Mesenchymal stem cell (in vitro differentiated cells and primary cell): ENCODE measurements at regions not wholly inside any gene's neighbourhood (a gene's known extent, or its start where the extent isn't known, plus 50 kb on each side); places are given as distances from the start of the nearest gene placed in this dataset.

ENCODE experiments used
- DNase-seq: peaks from one replicate; pipeline ENCODE4 v3.0.0-alpha.2; 2013
- H2AFZ ChIP-seq: one replicate; pipeline ENCODE4 v1.6.1; 2013; ENCODE audit warnings: low read depth, mild to moderate bottlenecking, control low read depth, inconsistent platforms, low read length, moderate library complexity
- H2AK5ac ChIP-seq: 2 replicates; pipeline ENCODE4 v1.6.1; 2013; ENCODE audit warnings: low read length, moderate library complexity, mild to moderate bottlenecking, inconsistent platforms; ENCODE audit not compliant: severe bottlenecking
- H2BK120ac ChIP-seq: one replicate; pipeline ENCODE4 v1.6.1; 2013; ENCODE audit warnings: low read depth, mild to moderate bottlenecking, inconsistent platforms, low read length, moderate library complexity
- H2BK12ac ChIP-seq, 2 experiments: one replicate each; pipeline ENCODE4 v1.6.1; 2013; ENCODE audit warnings: inconsistent platforms in 2 of 2, low read length in 2 of 2, mild to moderate bottlenecking in 2 of 2, moderate library complexity in 2 of 2, control low read depth in 1 of 2
- H2BK15ac ChIP-seq: one replicate; pipeline ENCODE4 v1.6.1; 2013; ENCODE audit warnings: mild to moderate bottlenecking, low read depth, inconsistent platforms; ENCODE audit not compliant: poor library complexity, severe bottlenecking
- H2BK5ac ChIP-seq: 2 replicates; pipeline ENCODE4 v1.6.1; 2013; ENCODE audit warnings: low read depth, mild to moderate bottlenecking, low read length, control low read depth, inconsistent platforms; ENCODE audit not compliant: poor library complexity, severe bottlenecking
- H3K14ac ChIP-seq, 2 experiments: one replicate each; pipeline ENCODE4 v1.6.1; 2013; ENCODE audit warnings: inconsistent platforms in 2 of 2, low read length in 2 of 2, control low read depth in 1 of 2, mild to moderate bottlenecking in 1 of 2, moderate library complexity in 1 of 2
- H3K18ac ChIP-seq, 2 experiments: one replicate each; pipeline ENCODE4 v1.6.1; 2013; ENCODE audit warnings: inconsistent platforms in 2 of 2, low read length in 2 of 2, control low read depth in 1 of 2, low read depth in 1 of 2, mild to moderate bottlenecking in 1 of 2
- H3K23ac ChIP-seq, 2 experiments: one replicate each; pipeline ENCODE4 v1.6.1; 2013; ENCODE audit warnings: inconsistent platforms in 2 of 2, low read length in 2 of 2, mild to moderate bottlenecking in 2 of 2, moderate library complexity in 2 of 2, control low read depth in 1 of 2
- H3K27ac ChIP-seq: 2 replicates; pipeline ENCODE4 v1.5.1; 2013; ENCODE audit warnings: mild to moderate bottlenecking, moderate library complexity, low read length, control low read depth, inconsistent platforms; ENCODE audit not compliant: poor library complexity, severe bottlenecking
- H3K27me3 ChIP-seq, 2 experiments: 2 replicates each; pipeline versions ENCODE4 v1.6.1 to v1.7.0; 2013; ENCODE audit warnings: low read length in 2 of 2, mild to moderate bottlenecking in 2 of 2, moderate library complexity in 2 of 2, control low read depth in 1 of 2, inconsistent platforms in 1 of 2; ENCODE audit not compliant: control insufficient read depth in 1 of 2, insufficient read depth in 1 of 2
- H3K36me3 ChIP-seq, 2 experiments: 2 replicates each; pipeline versions ENCODE4 v1.6.1 to v1.7.0; 2013; ENCODE audit warnings: low read length in 2 of 2, control low read depth in 1 of 2, inconsistent platforms in 1 of 2, low read depth in 1 of 2, mild to moderate bottlenecking in 1 of 2; ENCODE audit not compliant: insufficient read depth in 2 of 2, control insufficient read depth in 1 of 2
- H3K4ac ChIP-seq, 2 experiments: one replicate each; pipeline ENCODE4 v1.6.1; 2013; ENCODE audit warnings: inconsistent platforms in 2 of 2, low read length in 2 of 2, mild to moderate bottlenecking in 2 of 2, moderate library complexity in 2 of 2, control low read depth in 1 of 2, low read depth in 1 of 2
- H3K4me1 ChIP-seq: 2 replicates; pipeline ENCODE4 v1.6.1; 2013; ENCODE audit warnings: low read depth, low read length, control low read depth; ENCODE audit not compliant: control insufficient read depth, insufficient read depth
- H3K4me2 ChIP-seq: 2 replicates; pipeline ENCODE4 v1.6.1; 2013; ENCODE audit warnings: low read length, mild to moderate bottlenecking, inconsistent platforms; ENCODE audit not compliant: poor library complexity, severe bottlenecking
- H3K4me3 ChIP-seq, 2 experiments: 2 replicates each; pipeline versions ENCODE4 v1.5.1 to v1.7.0; 2013; ENCODE audit warnings: low read length in 2 of 2, mild to moderate bottlenecking in 2 of 2, control low read depth in 1 of 2, low read depth in 1 of 2; ENCODE audit not compliant: insufficient read depth in 1 of 2
- H3K79me1 ChIP-seq: replicated peaks from 2 replicates; pipeline ENCODE4 v1.6.1; 2013; ENCODE audit warnings: mild to moderate bottlenecking, control low read depth, low read length, inconsistent platforms; ENCODE audit not compliant: poor library complexity, severe bottlenecking
- H3K9ac ChIP-seq: 2 replicates; pipeline ENCODE4 v1.7.0; 2013; ENCODE audit warnings: mild to moderate bottlenecking, low read length, moderate library complexity
- H3K9me3 ChIP-seq: 2 replicates; pipeline ENCODE4 v1.7.0; 2013; ENCODE audit warnings: mild to moderate bottlenecking, low read length; ENCODE audit not compliant: control insufficient read depth
- H4K8ac ChIP-seq: one replicate; pipeline ENCODE4 v1.6.1; 2013; ENCODE audit warnings: inconsistent platforms, mild to moderate bottlenecking, low read length, moderate library complexity
- H4K91ac ChIP-seq: one replicate; pipeline ENCODE4 v1.6.1; 2013; ENCODE audit warnings: mild to moderate bottlenecking, low read length, inconsistent platforms
- WGBS: methylation state at CpG from one replicate; pipeline ENCODE4 v1.1.7; 2013; ENCODE audit warnings: mixed read lengths; 5-methylcytosine and 5-hydroxymethylcytosine counted together

- Histone ChIP-seq H2BK120ac (no peak overlapping the region), H4K91ac (no peak overlapping the region), H4K8ac (no peak overlapping the region), H2BK15ac (no peak overlapping the region), H3K27ac (no peak overlapping the region), H3K79me1 (no peaks in the 10 kb centered on the region), H3K4ac (no peak overlapping the region), H3K9ac (no peak overlapping the region), H3K18ac (no peak overlapping the region), H3K14ac (no peak overlapping the region), H3K4me3 (no peak overlapping the region), H3K9me3 (no peaks in the 10 kb centered on the region), H3K36me3 (no peaks in the 10 kb centered on the region), H3K23ac (no peak overlapping the region), H2AK5ac (no peak overlapping the region), H3K4me2 (no peak overlapping the region), H3K27me3 (no peaks in the 10 kb centered on the region), H3K4me1 (no peaks in the 10 kb centered on the region), H2AFZ (no peak overlapping the region), H2BK12ac (no peak overlapping the region), H2BK5ac (no peak overlapping the region)
- no CpG with 5 or more reads among the region's 2 CpGs for WGBS
- peak; percentile 16 for DNase-seq
Measured at GRCh38 chr18:68399721-68400120, 315.2 kb downstream of the TMX3 start.

GRCh38 chr18:68397241-68398035 is 317.5 kb downstream of the TMX3 start:
- Histone ChIP-seq H3K23ac (no peak overlapping the region), H2BK120ac (no peak overlapping the region), H2BK15ac (no peak overlapping the region), H3K9ac (no peak overlapping the region), H3K79me1 (no peaks in the 10 kb centered on the region), H3K27me3 (no peaks in the 10 kb centered on the region), H4K91ac (no peak overlapping the region), H3K4me3 (no peak overlapping the region), H2AFZ (no peak overlapping the region), H2AK5ac (no peak overlapping the region), H3K27ac (no peak overlapping the region), H4K8ac (no peak overlapping the region), H3K4me2 (no peak overlapping the region), H3K18ac (no peak overlapping the region), H3K14ac (no peak overlapping the region), H3K4ac (no peak overlapping the region), H2BK12ac (no peak overlapping the region), H3K36me3 (no peaks in the 10 kb centered on the region), H3K4me1 (no peaks in the 10 kb centered on the region), H3K9me3 (no peaks in the 10 kb centered on the region), H2BK5ac (no peak overlapping the region)
- DNase-seq, result no peak
- WGBS, result 94% methylated on average over 4 of the region's 6 CpGs

GRCh38 chr18:68394705-68395104 is 320.2 kb downstream of the TMX3 start:
- DNase-seq, result peak; percentile 29
- Histone ChIP-seq H3K9me3 (no peaks in the 10 kb centered on the region), H2AK5ac (no peak overlapping the region), H3K14ac (no peak overlapping the region), H3K23ac (no peak overlapping the region), H3K36me3 (no peaks in the 10 kb centered on the region), H2BK15ac (no peak overlapping the region), H3K79me1 (no peaks in the 10 kb centered on the region), H3K18ac (no peak overlapping the region), H3K4ac (no peak overlapping the region), H4K91ac (no peak overlapping the region), H3K4me1 (no peaks in the 10 kb centered on the region), H3K27ac (no peak overlapping the region), H4K8ac (no peak overlapping the region), H2BK120ac (no peak overlapping the region), H3K27me3 (no peaks in the 10 kb centered on the region), H3K4me2 (no peak overlapping the region), H2AFZ (no peak overlapping the region), H3K4me3 (no peak overlapping the region), H3K9ac (no peak overlapping the region), H2BK12ac (no peak overlapping the region), H2BK5ac (no peak overlapping the region)
- WGBS, result 66% methylated on average over 4 of the region's 4 CpGs

DNA sequence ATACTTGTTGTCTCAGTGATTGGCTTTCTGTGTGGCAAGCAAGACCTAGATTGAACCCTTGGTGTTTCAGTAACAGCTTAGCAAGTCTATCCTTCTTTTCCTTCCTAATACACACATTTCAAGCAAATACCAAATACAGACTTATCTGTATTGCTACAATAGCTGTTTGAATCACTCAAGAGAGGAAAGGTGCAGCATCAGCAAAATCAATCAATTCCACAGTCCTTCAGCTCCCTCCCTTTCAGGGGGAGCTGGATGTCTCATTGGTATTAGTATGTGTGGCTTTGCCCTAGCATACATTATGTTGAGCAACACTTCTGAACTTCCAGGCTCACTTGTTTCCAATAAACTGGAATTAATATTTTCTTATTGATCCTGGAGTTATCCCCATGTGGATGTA is 323.1 kb downstream of the TMX3 start:
- no peak overlapping the region for H3K4me3 ChIP-seq
- H2BK15ac ChIP-seq, result no peak overlapping the region
- no peak overlapping the region for H4K91ac ChIP-seq
- no peak for DNase-seq
- no peak overlapping the region for H2AK5ac ChIP-seq
- no peaks in the 10 kb centered on the region for H3K36me3 ChIP-seq
- no peak overlapping the region for H2BK5ac ChIP-seq
- H3K18ac ChIP-seq, result no peak overlapping the region
- no peak overlapping the region for H3K14ac ChIP-seq
- no peak overlapping the region for H2BK120ac ChIP-seq
- H3K27me3 ChIP-seq, result no peaks in the 10 kb centered on the region
- no peaks in the 10 kb centered on the region for H3K4me1 ChIP-seq
- H3K9me3 ChIP-seq, result no peaks in the 10 kb centered on the region
- no peak overlapping the region for H3K9ac ChIP-seq
- no peak overlapping the region for H4K8ac ChIP-seq
- H2BK12ac ChIP-seq, result no peak overlapping the region
- H3K4ac ChIP-seq, result no peak overlapping the region
- no peaks in the 10 kb centered on the region for H3K79me1 ChIP-seq
- no peak overlapping the region for H2AFZ ChIP-seq
- H3K4me2 ChIP-seq, result no peak overlapping the region
- no peak overlapping the region for H3K27ac ChIP-seq
- H3K23ac ChIP-seq, result no peak overlapping the region
